Renal pelvis (tissue), 1 donor: ENCODE measurements at regions not wholly inside any gene's neighbourhood (a gene's known extent, or its start where the extent isn't known, plus 50 kb on each side); places are given as distances from the start of the nearest gene placed in this dataset.
A peak's percentile ranks its signal among the peaks of the same experiment; 100 is the strongest.

Experiments
- DNase-seq: peaks from one replicate; pipeline ENCODE4 v3.0.0-alpha.2; 2013

DNA sequence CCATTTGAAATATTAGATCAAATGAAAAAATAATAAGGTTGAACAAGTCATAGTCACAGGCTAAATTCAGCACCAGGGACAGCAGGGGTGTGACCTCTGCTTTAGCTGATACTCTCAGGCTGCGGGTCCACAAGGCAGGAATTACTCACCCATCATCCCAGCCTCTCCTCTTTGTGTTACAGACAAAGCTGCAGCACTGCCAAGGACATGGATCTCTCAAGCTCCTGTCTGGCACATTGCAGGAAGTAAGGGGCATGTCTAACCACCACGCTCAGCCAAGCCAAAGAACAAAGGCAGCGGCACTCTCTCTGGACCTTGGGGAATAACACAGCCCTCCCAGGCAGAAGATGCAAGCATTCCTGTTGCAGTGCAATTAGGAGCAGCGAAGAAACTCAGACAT lies 783.8 kb downstream of the VRK1 start:
- peak; percentile 39 for DNase-seq

DNA sequence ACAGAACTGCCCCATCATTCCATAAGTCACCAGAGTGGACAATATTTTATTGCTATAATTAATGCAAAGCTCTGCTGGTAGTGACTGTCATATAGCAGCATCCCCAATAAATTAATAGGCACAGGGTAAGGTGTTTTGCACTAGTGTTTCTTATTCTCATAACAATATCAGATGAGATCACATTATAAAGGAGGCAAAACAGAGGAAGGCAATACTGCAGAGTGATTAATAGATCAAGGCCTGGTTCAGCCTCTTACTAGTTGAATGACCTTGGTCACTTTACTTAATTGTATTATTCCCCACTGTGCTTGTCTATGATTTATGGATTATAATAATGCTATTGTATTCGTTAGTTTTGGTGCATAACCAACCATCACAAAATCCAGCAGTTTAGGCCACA lies 784.8 kb downstream of the VRK1 start:
- no peak for DNase-seq

GRCh38 chr14:97584528-97584927 lies 787.3 kb downstream of the VRK1 start:
- DNase-seq = no peak

DNA sequence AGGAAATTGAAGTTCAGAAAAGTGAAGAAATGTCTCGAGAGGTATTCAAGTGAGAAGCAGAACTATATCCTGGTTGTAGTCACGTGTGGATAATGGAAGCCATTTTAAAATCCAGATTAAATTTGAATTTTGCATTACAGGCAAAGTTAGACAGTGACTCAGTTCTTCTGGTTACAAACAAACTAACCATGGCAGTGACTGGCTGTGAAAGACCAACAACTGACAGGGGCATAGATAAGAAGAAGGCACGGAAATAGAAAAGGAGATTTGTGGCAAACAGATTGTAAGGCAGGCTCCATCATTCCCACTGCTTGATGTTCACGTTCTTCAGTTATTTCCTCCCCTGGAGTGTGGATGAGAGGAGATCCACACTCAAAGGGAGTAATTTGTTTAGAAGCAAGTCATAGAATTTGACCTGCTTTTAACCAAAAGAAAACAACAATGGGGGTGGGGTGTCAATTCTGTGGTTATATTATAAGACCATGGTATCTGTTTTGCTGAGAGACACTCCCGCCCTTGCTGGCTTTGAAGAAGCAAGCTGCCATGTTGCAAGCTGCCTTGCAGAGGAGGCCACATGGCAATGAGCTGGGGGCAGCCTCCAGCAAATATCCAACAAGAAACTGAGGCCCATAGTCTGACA lies 795.3 kb downstream of the VRK1 start:
- no peak for DNase-seq

GRCh38 chr14:97594306-97594705 lies 797.1 kb downstream of the VRK1 start:
- DNase-seq = no peak

- no peak for DNase-seq
Measured at GRCh38 chr14:97602438-97603117, 805.4 kb downstream of the VRK1 start.

DNA sequence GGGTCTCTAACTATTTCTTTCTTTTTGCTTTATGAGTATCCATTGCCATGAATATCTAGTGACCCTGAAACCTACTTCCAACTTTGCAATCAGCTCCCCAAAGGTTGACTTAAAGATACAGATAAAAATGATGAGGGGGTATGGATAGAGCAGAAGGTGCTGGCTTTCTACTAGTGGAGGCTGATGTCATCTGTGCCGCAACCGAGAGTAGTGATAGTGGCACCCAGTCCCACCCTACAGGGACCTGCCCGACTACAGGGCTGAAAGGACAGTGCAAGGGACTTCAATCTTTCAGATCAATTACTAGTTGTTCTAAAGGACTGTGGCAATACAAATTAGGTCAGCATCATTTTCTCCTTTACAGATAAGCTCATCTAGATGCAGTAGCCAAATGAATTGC lies 806.0 kb downstream of the VRK1 start:
- DNase-seq = no peak

- no peak for DNase-seq
Measured at GRCh38 chr14:97604731-97605130, 807.5 kb downstream of the VRK1 start.

GRCh38 chr14:97618401-97618800 lies 821.2 kb downstream of the VRK1 start:
- no peak for DNase-seq

- DNase-seq = no peak
Measured at GRCh38 chr14:97618917-97619690, 821.9 kb downstream of the VRK1 start.

- DNase-seq = no peak
Measured at GRCh38 chr14:97620066-97620465, 822.9 kb downstream of the VRK1 start.

- DNase-seq = no peak
Measured at GRCh38 chr14:97624985-97625384, 827.8 kb downstream of the VRK1 start.

GRCh38 chr14:97625477-97625876 lies 828.3 kb downstream of the VRK1 start:
- no peak for DNase-seq

- no peak for DNase-seq
Measured at GRCh38 chr14:97626088-97626487, 828.9 kb downstream of the VRK1 start.

DNA sequence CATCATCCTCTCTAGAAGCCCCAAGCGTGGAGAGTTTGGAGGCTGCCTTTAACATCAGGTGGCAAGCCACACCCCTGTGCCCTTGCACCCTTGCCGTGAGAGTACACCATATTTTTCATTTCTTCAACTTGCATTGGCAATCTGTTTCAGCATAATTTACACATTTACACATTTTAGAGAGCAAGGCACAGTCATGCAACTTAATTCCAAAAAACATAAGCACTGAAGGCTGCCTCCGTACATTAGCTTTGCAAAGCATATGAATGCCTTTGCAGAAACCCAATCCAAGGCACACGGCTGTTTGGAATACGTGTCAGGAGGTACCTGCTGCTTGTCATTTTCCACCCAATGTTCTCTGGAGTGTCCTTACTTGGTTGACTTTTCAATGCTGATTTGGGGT lies 833.1 kb downstream of the VRK1 start:
- DNase-seq = no peak

DNA sequence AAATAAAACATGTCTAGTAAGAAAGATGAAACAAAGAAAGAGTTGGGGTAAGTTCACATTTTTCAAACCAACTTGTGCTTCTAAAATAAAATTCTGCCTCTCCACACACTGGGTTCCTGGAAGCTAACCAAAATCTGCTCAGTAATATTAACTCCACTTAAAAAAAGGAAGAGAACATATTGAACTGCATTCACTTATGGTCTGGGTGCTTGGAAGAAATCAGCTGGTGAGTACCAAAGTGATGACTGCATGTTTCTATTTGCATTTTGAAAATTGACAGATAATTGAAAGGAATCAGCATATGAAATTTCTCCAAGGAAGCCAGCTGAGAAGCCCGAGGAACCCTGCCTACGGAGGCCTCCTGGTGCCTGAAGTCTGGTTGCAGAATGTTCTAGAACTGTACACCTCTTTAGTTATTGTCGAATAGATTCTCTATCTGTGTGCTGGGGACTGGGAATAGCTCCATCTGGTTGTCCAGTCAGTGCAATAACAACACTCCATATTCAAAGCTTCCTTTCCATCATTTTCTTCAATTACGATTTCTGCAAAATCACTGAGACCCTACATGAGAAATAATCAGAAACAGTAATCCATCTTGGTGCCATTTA lies 836.1 kb downstream of the VRK1 start:
- no peak for DNase-seq

GRCh38 chr14:97634751-97635150 lies 837.6 kb downstream of the VRK1 start:
- peak; percentile 26 for DNase-seq

DNA sequence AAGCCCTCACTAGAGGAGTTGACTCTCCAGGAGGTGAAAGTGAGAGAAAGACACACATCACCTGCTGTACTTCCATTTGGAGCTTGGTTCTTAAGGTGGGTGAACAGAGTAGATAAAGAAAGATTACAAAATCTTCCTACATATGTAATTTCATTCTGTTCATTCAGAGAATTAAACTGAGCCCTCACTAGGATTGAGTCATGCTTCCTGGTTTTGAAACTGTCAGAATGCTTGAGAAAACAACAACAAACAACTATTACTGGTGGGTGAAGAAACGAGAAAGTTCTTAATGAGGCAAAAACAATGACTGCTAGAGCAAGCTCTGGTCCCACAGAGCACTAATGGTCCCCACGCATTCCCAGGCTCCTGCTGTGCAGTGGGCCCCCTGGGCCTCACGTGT lies 841.7 kb downstream of the VRK1 start:
- DNase-seq = no peak

DNA sequence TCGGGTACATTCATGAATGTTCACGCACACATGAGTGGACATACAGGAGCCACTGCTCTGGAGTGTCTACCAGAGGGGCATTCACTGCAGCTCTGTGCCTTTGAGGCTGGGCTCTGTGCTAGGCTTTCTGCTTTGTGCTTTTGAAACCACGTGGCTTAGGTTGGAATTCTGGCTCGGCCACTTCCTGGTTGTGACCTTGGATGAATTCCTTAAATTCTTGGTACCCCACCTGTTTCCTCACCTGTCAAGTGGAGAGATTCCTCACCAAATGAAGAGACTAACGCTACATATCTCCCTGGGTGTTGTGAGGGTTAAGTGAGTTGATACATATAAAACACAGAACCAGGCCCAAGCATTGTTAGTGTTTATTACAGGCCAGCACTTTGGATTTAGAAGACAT lies 842.8 kb downstream of the VRK1 start:
- DNase-seq = no peak

DNA sequence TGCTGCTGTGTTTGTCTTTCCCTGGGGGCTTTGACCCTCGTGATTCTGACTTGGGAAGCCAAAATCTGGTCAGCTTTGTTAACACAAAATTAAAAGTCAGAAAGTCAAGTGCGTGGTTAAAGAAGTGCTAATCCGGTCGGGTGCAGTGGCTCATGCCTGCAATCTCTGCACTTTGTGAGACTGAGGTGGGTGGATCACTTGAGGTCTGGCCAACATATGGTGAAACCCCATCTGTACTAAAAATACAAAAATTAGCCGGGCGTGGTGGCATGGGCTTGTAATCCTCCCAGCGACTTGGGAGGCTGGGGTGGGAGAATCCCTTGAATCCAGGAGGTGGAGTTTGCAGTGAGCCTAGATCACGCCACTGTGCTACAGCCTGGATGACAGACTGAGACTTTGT lies 844.6 kb downstream of the VRK1 start:
- no peak for DNase-seq

GRCh38 chr14:97642631-97643030 lies 845.4 kb downstream of the VRK1 start:
- DNase-seq = no peak

GRCh38 chr14:97644365-97644764 lies 847.2 kb downstream of the VRK1 start:
- no peak for DNase-seq

DNA sequence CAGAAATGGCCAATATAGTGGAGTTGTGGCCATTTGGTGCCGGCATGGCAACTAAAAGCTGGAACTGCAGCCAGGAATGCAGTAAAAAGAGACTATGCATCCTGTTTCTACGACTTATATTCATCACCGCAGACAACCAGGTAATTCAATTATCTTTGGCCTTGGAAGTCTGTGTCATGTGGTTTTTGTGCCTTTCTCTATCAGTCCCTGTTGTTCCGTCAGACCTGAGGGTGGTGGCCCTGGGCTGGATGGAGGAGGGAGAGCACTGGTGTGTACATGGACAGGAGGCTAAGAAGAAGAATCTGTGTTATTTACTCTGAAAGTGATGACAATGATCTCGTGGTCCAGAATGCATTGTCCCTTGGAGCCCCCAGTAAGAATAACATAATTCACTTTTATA lies 852.6 kb downstream of the VRK1 start:
- no peak for DNase-seq
